T47D (cell line): ENCODE measurements at regions not wholly inside any gene's neighbourhood (a gene's known extent, or its start where the extent isn't known, plus 50 kb on each side); places are given as distances from the start of the nearest gene placed in this dataset.

Source experiments
- DNase-seq, 2 experiments: peaks; one replicate each; pipeline versions ENCODE4 v3.0.0 to v3.0.0-alpha.2; 2011 to 2012; ENCODE audit warnings: low read depth in 1 of 2, low spot score in 1 of 2
- JUND ChIP-seq: IDR thresholded peaks from 2 replicates; pipeline ENCODE4 v1.6.1; 2012; ENCODE audit warnings: low read depth
- in situ Hi-C: cut with HindIII; loops from 2 replicates; pipeline ENCODE4 v1.10.0; 2016; ENCODE audit warnings: low sequenced_read_pairs, low pct_unique_long_range_greater_than_20kb

DNA sequence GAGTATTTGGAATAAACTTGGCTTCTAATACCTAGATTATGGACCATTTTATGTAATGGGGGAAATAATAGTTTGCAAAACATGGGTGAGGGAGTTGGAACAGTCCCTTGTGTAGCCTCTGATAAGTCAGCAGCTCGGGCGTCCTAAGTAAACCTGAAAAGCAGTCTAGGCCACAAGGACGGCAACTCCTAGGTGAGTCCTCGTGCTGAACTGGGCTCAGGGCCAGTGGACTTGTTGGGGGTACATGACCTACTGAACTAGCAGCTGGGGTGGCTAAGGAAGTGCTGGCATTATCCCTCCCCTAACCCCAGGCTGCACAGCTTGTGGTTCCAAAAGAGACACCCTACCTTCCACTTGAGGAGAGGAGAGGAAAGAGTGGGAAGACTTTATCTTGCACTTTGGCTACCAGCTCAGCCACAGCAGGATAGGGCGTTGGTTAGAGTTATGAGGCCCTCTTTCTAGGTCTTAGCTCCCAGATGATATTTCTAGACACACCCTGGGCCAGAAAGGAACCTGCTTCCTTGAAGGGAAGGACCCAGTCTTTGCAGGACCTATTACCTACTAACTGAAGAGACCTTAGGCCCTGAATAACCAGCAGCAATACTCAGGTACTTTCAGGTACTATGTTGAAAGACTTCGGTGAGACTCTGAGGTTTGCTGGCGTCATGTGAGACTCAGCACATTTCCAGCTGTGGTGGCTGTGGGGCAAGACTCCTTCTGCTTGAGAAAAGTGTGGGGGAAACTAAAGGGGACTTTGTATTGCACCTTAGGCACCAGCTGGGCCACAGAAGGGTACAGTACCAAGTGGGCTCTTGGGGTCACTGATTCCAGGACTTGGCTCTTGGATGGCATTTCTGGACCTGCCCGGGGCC, 71.0 kb downstream of the AQP4 start:
- no peak for TF ChIP-seq JUND
- in situ Hi-C loops, result no loop called here
- DNase-seq, result no peak

DNA sequence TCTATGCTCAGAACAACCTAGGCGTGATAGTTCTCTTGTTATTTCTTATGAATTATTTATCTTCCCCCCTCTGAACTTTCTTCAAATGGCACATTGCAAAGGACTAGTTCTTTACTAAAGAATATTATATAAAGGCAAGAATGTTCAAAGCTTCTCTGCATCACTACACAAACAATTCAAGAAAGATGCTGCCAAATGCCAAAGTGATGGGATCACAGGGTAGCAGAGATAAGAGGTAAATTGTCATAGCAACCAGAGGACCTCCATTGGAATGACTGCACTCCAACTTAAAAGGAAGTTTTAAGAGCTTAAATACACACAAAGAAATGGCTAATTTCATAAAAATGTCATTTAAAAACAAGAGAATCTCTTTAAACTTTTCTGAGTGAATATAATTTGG, 72.8 kb downstream of the AQP4 start:
- in situ Hi-C loops, result no loop called here
- no peak for TF ChIP-seq JUND
- DNase-seq, result no peak

DNA sequence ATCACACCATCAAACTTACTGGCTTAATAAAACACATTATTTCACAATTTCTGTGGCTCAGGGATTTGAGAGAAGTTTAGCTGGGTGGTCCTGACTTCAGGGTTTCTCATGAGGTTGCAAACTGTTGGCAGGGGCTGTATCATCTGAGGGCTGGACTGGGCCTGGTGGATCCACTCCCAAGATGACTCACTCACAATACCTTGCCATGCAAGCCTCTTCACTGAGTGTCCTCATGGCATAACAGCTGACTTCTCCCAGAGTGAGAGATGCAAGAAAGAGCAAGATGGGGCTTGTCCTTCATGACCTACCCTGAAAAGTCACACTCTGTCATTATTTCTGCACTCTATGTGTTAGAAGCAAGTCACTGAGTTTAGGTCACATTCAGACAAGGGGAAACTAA, 73.8 kb downstream of the AQP4 start:
- TF ChIP-seq JUND, result no peak
- no peak for DNase-seq
- in situ Hi-C loops, result no loop called here

DNA sequence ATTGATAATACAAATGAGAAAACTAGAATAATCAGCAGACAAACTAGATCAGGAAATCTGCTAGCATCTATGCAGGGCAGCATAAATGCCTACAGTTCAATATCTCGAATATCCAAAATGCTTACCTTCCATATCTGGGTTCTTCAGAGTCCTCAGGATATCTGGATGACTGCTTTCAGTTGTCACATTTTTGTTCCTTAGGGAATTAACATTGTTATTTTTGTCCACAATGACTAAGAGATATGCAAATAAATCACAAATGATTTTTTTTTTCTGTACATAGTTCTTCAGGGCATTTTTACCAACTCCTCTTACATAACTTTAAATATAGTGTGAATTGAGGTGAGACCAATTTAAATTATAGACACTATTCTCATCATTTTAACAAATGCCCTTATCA, 80.9 kb downstream of the AQP4 start:
- in situ Hi-C loops, result no loop called here
- DNase-seq, result no peak
- TF ChIP-seq JUND, result no peak

DNA sequence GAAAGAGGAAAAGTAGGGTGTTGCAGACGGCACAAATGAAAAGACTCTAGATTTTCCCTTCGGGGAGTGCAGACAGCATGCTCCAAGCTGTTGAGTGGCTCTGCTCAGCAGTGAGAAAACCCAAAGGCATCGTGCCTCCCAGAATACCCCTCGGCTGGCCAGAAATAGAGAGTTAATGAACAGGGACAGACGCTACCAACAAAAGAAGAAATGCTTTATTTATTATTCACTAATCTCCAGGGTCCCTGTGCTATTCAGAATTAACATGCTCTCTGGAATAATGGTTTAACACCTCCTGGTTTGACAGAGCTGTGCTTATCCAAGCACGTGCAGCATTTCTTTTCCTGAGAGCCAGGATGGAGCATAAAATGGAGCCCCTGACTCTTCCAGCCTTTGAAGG, 82.3 kb downstream of the AQP4 start:
- TF ChIP-seq JUND, result no peak
- in situ Hi-C loops, result no loop called here
- DNase-seq, result no peak

DNA sequence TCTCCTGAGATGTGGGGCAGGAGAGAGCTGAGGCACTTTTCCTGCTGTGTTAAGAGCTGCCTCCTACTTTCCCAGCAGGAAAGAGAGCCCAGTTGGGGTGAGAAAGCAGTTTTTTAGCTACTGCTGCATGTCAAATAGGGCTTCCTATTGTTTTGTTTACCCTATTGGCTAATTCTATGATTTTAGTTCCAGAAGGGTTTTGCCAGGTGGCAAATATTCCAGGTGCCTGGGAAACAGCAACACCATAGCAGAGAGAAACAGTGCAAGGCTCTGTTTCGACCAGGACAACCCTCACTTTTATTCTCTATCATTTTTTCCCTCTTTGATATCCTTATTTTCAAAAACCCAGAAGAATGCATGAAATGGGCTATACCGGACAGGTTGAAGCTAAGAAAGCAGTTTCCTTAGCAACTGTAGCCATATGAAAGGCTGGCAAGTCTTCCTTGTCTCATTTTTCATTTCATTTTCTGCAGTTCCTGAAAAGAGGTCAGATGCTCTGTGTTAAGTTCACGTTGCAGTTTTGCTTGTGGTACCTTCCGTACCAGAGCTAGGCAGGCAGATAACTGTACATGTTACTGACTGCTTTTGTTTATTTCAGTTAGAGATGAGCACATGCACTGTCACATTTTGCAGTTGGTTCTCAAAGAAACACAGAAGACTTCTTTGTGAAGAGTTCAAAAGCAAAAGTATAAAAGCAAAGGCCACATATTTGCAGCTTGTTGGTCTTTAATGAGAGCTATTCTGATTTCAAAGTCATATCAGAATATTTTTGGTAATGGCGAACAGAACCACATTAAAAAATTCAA, 84.8 kb downstream of the AQP4 start:
- TF ChIP-seq JUND, result no peak
- in situ Hi-C loops, result no loop called here
- DNase-seq, result no peak

DNA sequence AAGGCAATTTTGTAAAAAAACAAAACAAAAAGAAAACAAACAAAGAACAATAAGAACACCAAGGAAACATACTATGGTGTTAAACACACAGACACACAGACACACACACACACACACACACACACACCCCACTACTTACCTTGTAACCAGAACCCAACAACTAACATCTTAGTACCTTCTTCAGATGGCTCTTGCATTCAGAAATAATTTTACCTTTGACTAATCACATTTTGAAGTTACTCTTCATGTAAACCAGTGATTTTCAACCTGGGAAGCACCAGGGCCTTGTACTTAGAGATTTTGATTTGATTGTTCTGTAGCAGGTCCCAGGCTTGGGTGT, 87.5 kb downstream of the AQP4 start:
- no peak for TF ChIP-seq JUND
- in situ Hi-C loops, result no loop called here

DNA sequence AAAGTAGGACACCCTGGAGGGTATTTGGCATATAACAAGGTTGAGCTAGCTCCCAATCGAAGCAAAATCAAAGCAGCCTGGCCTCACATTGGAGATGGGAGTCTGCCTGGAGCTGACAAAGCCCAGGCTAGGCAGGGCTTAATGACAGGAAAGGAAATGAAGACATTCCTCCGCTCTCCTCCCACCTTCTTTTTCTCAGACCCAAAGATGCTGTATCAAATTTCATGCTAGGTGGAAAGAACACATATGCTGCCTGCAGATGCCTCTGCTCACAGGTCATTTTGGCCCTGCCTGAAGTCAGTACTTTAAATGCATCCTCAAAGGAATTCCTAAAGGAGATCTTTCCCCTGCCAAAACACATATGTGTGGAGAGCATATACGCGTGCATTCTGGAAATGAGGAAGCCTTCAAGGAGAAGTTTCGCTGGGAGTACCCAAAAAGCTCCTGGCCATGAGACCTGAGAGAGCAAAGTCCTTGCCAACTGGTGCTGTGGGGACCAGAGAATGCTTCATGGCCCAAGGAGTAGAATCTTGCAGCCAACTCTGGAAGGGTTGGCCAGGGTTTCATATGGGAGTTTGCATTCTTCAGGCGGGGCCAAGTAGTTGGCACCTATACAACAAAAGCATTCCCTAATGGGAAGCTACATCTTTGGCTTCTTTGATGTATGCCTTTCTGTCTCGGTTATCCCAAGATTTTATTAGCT, 88.0 kb downstream of the AQP4 start:
- TF ChIP-seq JUND, result no peak
- in situ Hi-C loops, result no loop called here
- DNase-seq, result peak in 1 of 2 experiments; percentile 65

More for the DNA sequence above, 87.5 kb downstream of the AQP4 start:
- DNase-seq, result no peak

DNA sequence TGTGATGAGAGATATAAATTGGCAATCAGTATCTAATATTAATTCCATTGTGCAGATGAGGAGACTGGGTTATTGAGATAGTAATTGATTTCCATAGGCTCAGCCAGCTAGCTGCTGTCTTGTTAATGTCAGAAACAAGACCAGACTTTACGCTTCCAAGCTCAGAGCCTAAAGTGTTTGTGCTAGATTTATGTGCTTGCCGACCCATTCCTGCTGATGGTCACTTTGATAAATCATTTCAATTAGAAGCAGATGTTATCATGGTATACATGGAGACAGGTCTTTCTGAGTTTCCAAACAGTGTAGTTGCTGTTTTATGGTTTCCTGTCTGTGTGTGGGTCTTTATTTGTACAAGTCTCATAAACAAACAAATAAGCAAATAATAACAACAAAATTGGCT, 92.8 kb downstream of the AQP4 start:
- DNase-seq, result peak in 1 of 2 experiments; percentile 60
- in situ Hi-C loops, result no loop called here
- TF ChIP-seq JUND, result peak; percentile 30; the same call in 1 of the 2 replicates

DNA sequence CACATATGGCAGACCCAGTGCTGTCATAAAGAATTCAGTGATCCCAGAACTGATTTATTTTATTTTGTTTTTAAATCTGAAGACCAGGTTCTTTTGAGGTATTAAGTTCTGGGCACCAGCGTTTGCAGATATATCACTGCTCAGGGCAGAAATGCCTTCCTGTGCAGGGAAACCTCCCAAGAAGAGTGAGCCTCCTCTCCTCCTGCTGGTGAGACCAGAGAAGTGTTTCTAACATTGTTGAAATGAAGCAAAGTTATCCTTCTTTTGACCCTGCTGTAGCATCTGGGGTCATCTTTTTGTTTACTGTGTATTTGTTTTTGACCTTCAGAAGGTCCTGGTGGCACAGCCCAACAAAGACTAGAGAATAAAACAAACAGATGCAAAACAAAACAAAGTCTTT, 94.0 kb downstream of the AQP4 start:
- in situ Hi-C loops, result no loop called here
- TF ChIP-seq JUND, result no peak
- DNase-seq, result peak in 1 of 2 experiments; percentile 69

DNA sequence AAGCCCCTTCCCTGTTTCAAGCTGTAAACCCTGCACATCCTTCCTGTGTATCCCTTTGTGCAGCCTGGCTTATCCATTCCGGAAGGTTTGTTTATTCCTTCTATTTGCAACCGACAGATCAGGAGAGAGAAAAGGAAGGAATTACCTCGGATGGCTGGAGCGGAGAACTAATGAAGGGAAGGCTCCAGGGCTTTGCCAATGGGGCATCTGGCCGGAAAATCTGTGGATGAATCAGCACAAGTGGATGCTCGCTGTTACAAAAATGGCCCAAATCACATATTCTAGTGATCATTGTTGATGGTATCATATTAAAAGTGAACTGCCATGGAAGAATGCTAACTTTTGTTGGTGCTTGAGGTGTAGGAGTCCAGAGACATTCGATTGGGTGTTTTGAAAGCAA, 97.1 kb downstream of the AQP4 start:
- no peak for DNase-seq
- in situ Hi-C loops, result no loop called here

DNA sequence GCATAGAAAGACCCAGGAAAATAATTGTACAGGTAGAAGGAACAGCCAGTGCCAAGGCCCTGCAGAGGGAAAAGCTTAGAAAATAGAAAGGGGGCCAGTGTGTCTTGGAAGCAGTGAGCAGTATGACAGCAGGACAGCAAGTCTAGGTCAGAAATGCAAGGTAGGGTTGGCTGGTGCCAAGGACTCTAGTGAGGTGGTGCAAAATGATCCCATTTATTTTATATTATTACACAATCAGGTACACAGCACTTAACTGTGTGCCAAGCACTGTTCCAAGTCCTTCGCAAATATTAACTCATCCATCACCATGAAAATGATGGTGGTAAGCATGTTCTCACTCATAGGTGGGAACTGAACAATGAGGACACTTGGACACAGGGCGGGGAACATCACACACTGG, 100.0 kb downstream of the AQP4 start:
- in situ Hi-C loops, result no loop called here
- peak in 1 of 2 experiments; percentile 44 for DNase-seq
- no peak for TF ChIP-seq JUND

More for the DNA sequence above, 97.1 kb downstream of the AQP4 start:
- TF ChIP-seq JUND, result no peak
